Trophoblast cell (in vitro differentiated cells and primary cell): ENCODE measurements at regions not wholly inside any gene's neighbourhood (a gene's known extent, or its start where the extent isn't known, plus 50 kb on each side); places are given as distances from the start of the nearest gene placed in this dataset.
"Not testable (repeated sequence)": the region's sequence is repeated elsewhere in the genome, so short reads cannot be mapped to it uniquely, and the experiment has no call there.

Source experiments
- DNase-seq, 2 donors: peaks; one replicate each; pipeline ENCODE4 v3.0.0-alpha.2; 2016
- H2AFZ ChIP-seq: 2 replicates; pipeline ENCODE4 v1.6.1; 2013; ENCODE audit warnings: low read length, moderate library complexity, mild to moderate bottlenecking; ENCODE audit not compliant: insufficient read depth, poor library complexity
- H2AK5ac ChIP-seq: 2 replicates; pipeline ENCODE4 v1.6.1; 2013; ENCODE audit warnings: mild to moderate bottlenecking, low read length
- H2BK120ac ChIP-seq: 2 replicates; pipeline ENCODE4 v1.6.1; 2013; ENCODE audit warnings: low read length, mild to moderate bottlenecking, moderate library complexity; ENCODE audit not compliant: insufficient read depth, poor library complexity
- H2BK12ac ChIP-seq: 2 replicates; pipeline ENCODE4 v1.6.1; 2013; ENCODE audit warnings: mild to moderate bottlenecking, low read length, moderate library complexity
- H2BK5ac ChIP-seq: 2 replicates; pipeline ENCODE4 v1.6.1; 2013; ENCODE audit warnings: low read length, low read depth, moderate library complexity, mild to moderate bottlenecking; ENCODE audit not compliant: poor library complexity
- H3K14ac ChIP-seq: 2 replicates; pipeline ENCODE4 v1.6.1; 2013; ENCODE audit warnings: mild to moderate bottlenecking, low read length
- H3K18ac ChIP-seq: 2 replicates; pipeline ENCODE4 v1.6.1; 2013; ENCODE audit warnings: mild to moderate bottlenecking, low read length
- H3K23ac ChIP-seq: 2 replicates; pipeline ENCODE4 v1.6.1; 2013; ENCODE audit warnings: low read length
- H3K27ac ChIP-seq: 2 replicates; pipeline ENCODE4 v1.5.1; 2013; ENCODE audit warnings: low read depth, mild to moderate bottlenecking, inconsistent platforms, low read length, moderate library complexity
- H3K27me3 ChIP-seq: 2 replicates; pipeline ENCODE4 v1.6.1; 2013; ENCODE audit warnings: inconsistent platforms, mild to moderate bottlenecking, low read length, moderate library complexity; ENCODE audit not compliant: insufficient read depth
- H3K36me3 ChIP-seq, 2 experiments: 1 replicate in 1 of 2; 2 replicates in 1 of 2; pipeline ENCODE4 v1.6.1; 2013; ENCODE audit warnings: low read length in 2 of 2, mild to moderate bottlenecking in 2 of 2, moderate library complexity in 1 of 2; ENCODE audit not compliant: insufficient read depth in 2 of 2, control insufficient read depth in 1 of 2
- H3K4ac ChIP-seq: 2 replicates; pipeline ENCODE4 v1.6.1; 2013; ENCODE audit warnings: low read depth, mild to moderate bottlenecking, low read length, moderate library complexity
- H3K4me1 ChIP-seq, 2 experiments: 1 replicate in 1 of 2; 2 replicates in 1 of 2; pipeline ENCODE4 v1.6.1; 2013; ENCODE audit warnings: low read length in 2 of 2, mild to moderate bottlenecking in 2 of 2, moderate library complexity in 1 of 2; ENCODE audit not compliant: insufficient read depth in 2 of 2, control insufficient read depth in 1 of 2
- H3K4me2 ChIP-seq: 2 replicates; pipeline ENCODE4 v1.6.1; 2013; ENCODE audit warnings: inconsistent platforms, mild to moderate bottlenecking, low read length, moderate library complexity
- H3K4me3 ChIP-seq: 2 replicates; pipeline ENCODE4 v1.5.1; 2013; ENCODE audit warnings: mild to moderate bottlenecking, low read depth, low read length, inconsistent platforms
- H3K79me1 ChIP-seq: one replicate; pipeline ENCODE4 v1.6.1; 2013; ENCODE audit warnings: low read length
- H3K79me2 ChIP-seq: 2 replicates; pipeline ENCODE4 v1.6.1; 2013; ENCODE audit warnings: low read length, mild to moderate bottlenecking; ENCODE audit not compliant: control insufficient read depth, insufficient read depth, poor library complexity
- H3K9ac ChIP-seq: 2 replicates; pipeline ENCODE4 v1.6.1; 2013; ENCODE audit warnings: mild to moderate bottlenecking, low read length
- H3K9me3 ChIP-seq: 2 replicates; pipeline ENCODE4 v1.6.1; 2013; ENCODE audit warnings: low read depth, mild to moderate bottlenecking, control low read depth, inconsistent platforms, low read length; ENCODE audit not compliant: insufficient read depth
- H4K12ac ChIP-seq: 2 replicates; pipeline ENCODE4 v1.6.1; 2013; ENCODE audit warnings: low read depth, mild to moderate bottlenecking, low read length, moderate library complexity
- H4K8ac ChIP-seq: 2 replicates; pipeline ENCODE4 v1.6.1; 2013; ENCODE audit warnings: low read depth, mild to moderate bottlenecking, low read length, moderate library complexity
- H4K91ac ChIP-seq: one replicate; pipeline ENCODE4 v1.6.1; 2013; ENCODE audit warnings: low read depth, mild to moderate bottlenecking, low read length, moderate library complexity
- WGBS: extraction: QIAGEN DNeasy Blood & Tissue Kit; methylation state at CpG from one replicate; pipeline ENCODE4 v1.1.7; 2013; ENCODE audit warnings: missing lambda C conversion rate; ENCODE audit not compliant: insufficient read length, insufficient coverage; ENCODE audit errors: extremely low coverage; 5-methylcytosine and 5-hydroxymethylcytosine counted together

- not testable (repeated sequence) for H3K4me3 ChIP-seq, H3K23ac ChIP-seq, H4K12ac ChIP-seq, H3K79me1 ChIP-seq, H4K8ac ChIP-seq, H3K18ac ChIP-seq, H3K14ac ChIP-seq, H3K79me2 ChIP-seq, H4K91ac ChIP-seq, H2AFZ ChIP-seq, H3K9ac ChIP-seq, H2BK120ac ChIP-seq, H3K27ac ChIP-seq, H2BK5ac ChIP-seq, H2BK12ac ChIP-seq, DNase-seq, H3K9me3 ChIP-seq, H3K4ac ChIP-seq, H3K36me3 ChIP-seq, H3K4me1 ChIP-seq, H2AK5ac ChIP-seq, H3K4me2 ChIP-seq, H3K27me3 ChIP-seq
- WGBS: no CpG with 5 or more reads among the region's 3 CpGs
Observed at GRCh38 chr9:2401746-2402145, 219.8 kb upstream of the VLDLR start.

GRCh38 chr9:2403701-2404100 is 217.9 kb upstream of the VLDLR start:
- DNase-seq: peak in 1 of 2 donors; percentile 22
- WGBS: no CpG with 5 or more reads among the region's 1 CpG
- no peak overlapping the region for H3K4me3 ChIP-seq
- no peak overlapping the region for H3K23ac ChIP-seq
- peaks cover 8% of the 10 kb centered on the region for H3K9me3 ChIP-seq
- peaks cover 0 to 1% of the 10 kb centered on the region in 2 experiments for H3K36me3 ChIP-seq
- no peak overlapping the region for H4K12ac ChIP-seq
- H4K8ac ChIP-seq: no peak overlapping the region
- no peak overlapping the region for H3K4me2 ChIP-seq
- H3K9ac ChIP-seq: no peak overlapping the region
- no peak overlapping the region for H2AFZ ChIP-seq
- H3K18ac ChIP-seq: no peak overlapping the region
- H3K14ac ChIP-seq: no peak overlapping the region
- H3K27me3 ChIP-seq: no peaks in the 10 kb centered on the region
- H3K4ac ChIP-seq: no peak overlapping the region
- H3K79me2 ChIP-seq: no peaks in the 10 kb centered on the region
- no peak overlapping the region for H2BK120ac ChIP-seq
- peaks cover 3% of the 10 kb centered on the region for H3K79me1 ChIP-seq
- peaks cover 0 to 4% of the 10 kb centered on the region in 2 experiments for H3K4me1 ChIP-seq
- H2BK12ac ChIP-seq: no peak overlapping the region
- no peak overlapping the region for H2BK5ac ChIP-seq
- H4K91ac ChIP-seq: peak overlapping the region; percentile 6
- H2AK5ac ChIP-seq: no peak overlapping the region
- H3K27ac ChIP-seq: no peak overlapping the region

- no peak overlapping the region for H3K23ac ChIP-seq
- H4K12ac ChIP-seq: no peak overlapping the region
- H3K14ac ChIP-seq: no peak overlapping the region
- peaks cover 3% of the 10 kb centered on the region for H3K79me1 ChIP-seq
- H2AK5ac ChIP-seq: no peak overlapping the region
- H4K8ac ChIP-seq: no peak overlapping the region
- no peak for DNase-seq
- no peak overlapping the region for H3K4me3 ChIP-seq
- H3K4ac ChIP-seq: no peak overlapping the region
- H3K9ac ChIP-seq: no peak overlapping the region
- peak overlapping the region; percentile 17 for H4K91ac ChIP-seq
- no peak overlapping the region for H2BK5ac ChIP-seq
- H3K9me3 ChIP-seq: peaks cover 8% of the 10 kb centered on the region
- no peak overlapping the region for H3K4me2 ChIP-seq
- no peak overlapping the region for H2BK12ac ChIP-seq
- WGBS: no CpG with 5 or more reads among the region's 12 CpGs
- no peaks in the 10 kb centered on the region for H3K27me3 ChIP-seq
- H3K18ac ChIP-seq: no peak overlapping the region
- H3K79me2 ChIP-seq: no peaks in the 10 kb centered on the region
- no peak overlapping the region for H2AFZ ChIP-seq
- peaks cover 0 to 1% of the 10 kb centered on the region in 2 experiments for H3K36me3 ChIP-seq
- peaks cover 0 to 4% of the 10 kb centered on the region in 2 experiments for H3K4me1 ChIP-seq
- H3K27ac ChIP-seq: no peak overlapping the region
- H2BK120ac ChIP-seq: no peak overlapping the region
Observed at GRCh38 chr9:2406252-2406651, 215.3 kb upstream of the VLDLR start.

DNA sequence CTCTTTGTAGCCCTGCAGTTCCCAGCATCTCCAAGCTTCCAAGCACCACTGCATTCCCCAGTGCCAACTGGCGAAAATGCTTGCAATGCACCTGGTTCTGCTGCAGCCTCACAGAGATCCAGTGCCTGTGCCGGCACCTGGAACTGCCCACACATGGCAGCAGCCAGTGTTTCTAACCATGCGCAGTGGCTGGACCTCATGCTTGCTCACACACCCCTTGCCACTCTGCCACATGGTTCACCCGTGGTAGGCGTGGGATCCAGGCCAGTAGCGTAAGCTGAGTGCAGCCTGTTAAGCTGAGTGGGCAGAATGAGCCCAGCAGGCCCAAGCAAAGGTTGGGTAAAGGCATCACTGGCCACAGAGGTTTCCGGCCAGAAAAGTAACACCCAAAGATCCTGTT is 214.1 kb upstream of the VLDLR start:
- Histone ChIP-seq H3K4me3 (no peak overlapping the region), H2AK5ac (peak overlapping the region; percentile 87)

More for the DNA sequence above, 214.1 kb upstream of the VLDLR start:
- no peak for DNase-seq
- H3K9ac ChIP-seq: peak overlapping the region; percentile 76
- H3K4me1 ChIP-seq: peaks cover 0 to 4% of the 10 kb centered on the region in 2 experiments
- H3K27me3 ChIP-seq: no peaks in the 10 kb centered on the region
- no peak overlapping the region for H3K4ac ChIP-seq
- H2BK5ac ChIP-seq: no peak overlapping the region
- H3K18ac ChIP-seq: no peak overlapping the region
- H4K8ac ChIP-seq: no peak overlapping the region
- peaks cover 7% of the 10 kb centered on the region for H3K79me1 ChIP-seq
- H4K12ac ChIP-seq: no peak overlapping the region
- H3K4me2 ChIP-seq: no peak overlapping the region
- peak overlapping the region; percentile 32 for H4K91ac ChIP-seq
- no peaks in the 10 kb centered on the region for H3K79me2 ChIP-seq
- peaks cover 8% of the 10 kb centered on the region for H3K9me3 ChIP-seq
- H2BK120ac ChIP-seq: no peak overlapping the region
- H3K36me3 ChIP-seq: peaks cover 0 to 1% of the 10 kb centered on the region in 2 experiments
- H3K14ac ChIP-seq: peak overlapping the region; percentile 57
- no peak overlapping the region for H3K23ac ChIP-seq
- no peak overlapping the region for H3K27ac ChIP-seq
- no CpG with 5 or more reads among the region's 7 CpGs for WGBS
- no peak overlapping the region for H2AFZ ChIP-seq
- H2BK12ac ChIP-seq: peak overlapping the region; percentile 73
